Stimulated activated naive CD8-positive, alpha-beta T cell treated with anti-CD3 and anti-CD28 coated beads, Interleukin-15, Interleukin-2, amounts not matched to agents 100 ng/mL and 50 ng/mL, for 24 hours (primary cell): ENCODE measurements at regions not wholly inside any gene's neighbourhood (a gene's known extent, or its start where the extent isn't known, plus 50 kb on each side); places are given as distances from the start of the nearest gene placed in this dataset.

Experiments
- H3K27ac Mint-ChIP-seq: one replicate; pipeline ENCODE4 v1.8.0; 2021; ENCODE audit warnings: mild to moderate bottlenecking, mixed read lengths
- H3K27me3 Mint-ChIP-seq: one replicate; pipeline ENCODE4 v1.8.0; 2021; ENCODE audit warnings: mixed read lengths
- H3K36me3 Mint-ChIP-seq: one replicate; pipeline ENCODE4 v1.8.0; 2021; ENCODE audit warnings: low read depth, mixed read lengths
- H3K4me1 Mint-ChIP-seq: one replicate; pipeline ENCODE4 v1.8.0; 2021; ENCODE audit warnings: low read depth, mixed read lengths
- H3K4me3 Mint-ChIP-seq: one replicate; pipeline ENCODE4 v1.8.0; 2021; ENCODE audit warnings: mild to moderate bottlenecking, mixed read lengths
- H3K9me3 Mint-ChIP-seq: one replicate; pipeline ENCODE4 v1.8.0; 2021; ENCODE audit warnings: mixed read lengths

- Mint-ChIP-seq H3K27me3 (peaks cover 7% of the 10 kb centered on the region), H3K4me1 (peaks cover 40% of the 10 kb centered on the region), H3K27ac (peak overlapping the region; percentile 50), H3K9me3 (peaks cover 16% of the 10 kb centered on the region), H3K4me3 (peak overlapping the region; percentile 8), H3K36me3 (no peaks in the 10 kb centered on the region)
Measured at GRCh38 chr12:67578976-67579661, 69.4 kb upstream of the DYRK2 start.

DNA sequence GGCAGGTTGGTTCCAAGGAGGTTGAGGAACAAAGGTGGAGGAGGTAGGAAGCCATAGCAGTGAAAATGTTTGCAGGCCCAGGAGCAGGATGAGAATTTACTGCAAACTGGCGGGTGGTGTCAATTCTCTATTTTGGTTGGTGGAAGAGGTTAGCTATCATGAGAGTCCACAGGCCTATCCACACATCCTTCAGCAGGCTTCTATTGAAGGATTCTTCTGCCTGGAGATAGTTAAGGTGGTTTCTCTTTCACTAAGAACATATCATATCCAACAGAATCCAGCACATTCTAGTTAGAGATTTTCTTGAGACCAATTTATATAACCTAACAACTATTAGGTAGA is 68.9 kb upstream of the DYRK2 start:
- H3K27me3 Mint-ChIP-seq: peaks cover 7% of the 10 kb centered on the region
- H3K9me3 Mint-ChIP-seq: peaks cover 16% of the 10 kb centered on the region
- H3K36me3 Mint-ChIP-seq: no peaks in the 10 kb centered on the region
- H3K27ac Mint-ChIP-seq: peak overlapping the region; percentile 14
- H3K4me1 Mint-ChIP-seq: peaks cover 42% of the 10 kb centered on the region
- H3K4me3 Mint-ChIP-seq: peak overlapping the region; percentile 8

DNA sequence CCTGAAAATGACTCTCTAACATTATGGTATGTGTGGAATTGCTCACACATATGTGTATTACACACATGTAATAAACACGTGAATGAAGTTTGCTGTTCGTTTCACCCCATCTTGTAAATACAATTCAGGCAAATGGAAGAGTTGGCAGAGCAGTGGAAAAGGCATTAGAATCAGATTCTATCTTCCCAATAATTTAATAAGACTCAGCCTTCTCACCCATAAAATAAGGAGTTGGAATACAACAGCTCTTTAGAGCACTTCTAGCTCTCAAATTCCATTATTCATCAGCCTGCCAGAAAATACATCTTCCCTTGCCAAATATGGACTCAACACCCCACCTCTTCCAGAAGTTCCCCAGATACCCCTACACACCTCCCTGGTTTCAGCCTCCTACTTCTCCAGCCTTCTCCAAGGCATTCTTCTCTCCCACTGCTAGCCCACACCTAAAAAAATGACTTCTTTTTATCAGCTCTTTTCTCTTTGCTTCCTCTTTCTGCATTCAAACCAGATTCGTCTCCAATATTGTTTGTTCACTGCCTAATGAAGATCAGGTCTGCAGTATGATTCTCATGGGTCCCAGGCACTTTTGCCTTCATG is 66.2 kb upstream of the DYRK2 start:
- Mint-ChIP-seq H3K4me1 (peaks cover 45% of the 10 kb centered on the region), H3K4me3 (no peak overlapping the region), H3K36me3 (no peaks in the 10 kb centered on the region), H3K9me3 (peaks cover 21% of the 10 kb centered on the region), H3K27me3 (peaks cover 7% of the 10 kb centered on the region), H3K27ac (no peak overlapping the region)

GRCh38 chr12:67582844-67583243 is 65.7 kb upstream of the DYRK2 start:
- Mint-ChIP-seq H3K4me1 (peaks cover 41% of the 10 kb centered on the region), H3K4me3 (no peak overlapping the region), H3K36me3 (no peaks in the 10 kb centered on the region), H3K27me3 (peaks cover 4% of the 10 kb centered on the region), H3K27ac (no peak overlapping the region), H3K9me3 (peaks cover 17% of the 10 kb centered on the region)

DNA sequence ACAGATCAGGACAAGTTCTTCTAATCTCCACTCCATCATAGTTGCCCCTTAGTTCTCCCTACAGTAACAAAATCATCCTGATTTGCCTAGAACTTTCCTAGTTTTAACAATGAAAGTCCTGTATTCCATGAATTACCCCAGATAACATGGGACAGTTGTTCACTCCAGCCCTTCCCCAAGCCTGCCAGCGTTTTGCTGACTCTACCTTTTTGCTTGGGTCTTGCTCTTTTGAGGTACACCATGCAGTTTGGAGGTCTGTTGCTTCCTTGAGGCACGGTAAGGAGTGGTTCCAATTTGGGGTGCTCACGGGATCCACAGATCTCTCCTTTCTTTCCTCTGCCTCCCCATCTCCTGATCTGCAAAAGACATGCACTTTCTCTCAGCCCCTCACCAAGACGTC is 61.6 kb upstream of the DYRK2 start:
- Mint-ChIP-seq H3K27ac (no peak overlapping the region), H3K9me3 (peaks cover 6% of the 10 kb centered on the region), H3K27me3 (no peaks in the 10 kb centered on the region), H3K36me3 (no peaks in the 10 kb centered on the region), H3K4me1 (peaks cover 33% of the 10 kb centered on the region), H3K4me3 (no peak overlapping the region)

- H3K36me3 Mint-ChIP-seq: no peaks in the 10 kb centered on the region
- H3K27ac Mint-ChIP-seq: no peak overlapping the region
- H3K4me3 Mint-ChIP-seq: no peak overlapping the region
- H3K27me3 Mint-ChIP-seq: no peaks in the 10 kb centered on the region
- peaks cover 6% of the 10 kb centered on the region for H3K9me3 Mint-ChIP-seq
- peaks cover 52% of the 10 kb centered on the region for H3K4me1 Mint-ChIP-seq
Measured at GRCh38 chr12:67589078-67589477, 59.5 kb upstream of the DYRK2 start.

- H3K4me1 Mint-ChIP-seq: peaks cover 58% of the 10 kb centered on the region
- peak overlapping the region; percentile 6 for H3K27ac Mint-ChIP-seq
- H3K4me3 Mint-ChIP-seq: no peak overlapping the region
- peaks cover 6% of the 10 kb centered on the region for H3K9me3 Mint-ChIP-seq
- no peaks in the 10 kb centered on the region for H3K36me3 Mint-ChIP-seq
- H3K27me3 Mint-ChIP-seq: no peaks in the 10 kb centered on the region
Measured at GRCh38 chr12:67590149-67590790, 58.3 kb upstream of the DYRK2 start.

DNA sequence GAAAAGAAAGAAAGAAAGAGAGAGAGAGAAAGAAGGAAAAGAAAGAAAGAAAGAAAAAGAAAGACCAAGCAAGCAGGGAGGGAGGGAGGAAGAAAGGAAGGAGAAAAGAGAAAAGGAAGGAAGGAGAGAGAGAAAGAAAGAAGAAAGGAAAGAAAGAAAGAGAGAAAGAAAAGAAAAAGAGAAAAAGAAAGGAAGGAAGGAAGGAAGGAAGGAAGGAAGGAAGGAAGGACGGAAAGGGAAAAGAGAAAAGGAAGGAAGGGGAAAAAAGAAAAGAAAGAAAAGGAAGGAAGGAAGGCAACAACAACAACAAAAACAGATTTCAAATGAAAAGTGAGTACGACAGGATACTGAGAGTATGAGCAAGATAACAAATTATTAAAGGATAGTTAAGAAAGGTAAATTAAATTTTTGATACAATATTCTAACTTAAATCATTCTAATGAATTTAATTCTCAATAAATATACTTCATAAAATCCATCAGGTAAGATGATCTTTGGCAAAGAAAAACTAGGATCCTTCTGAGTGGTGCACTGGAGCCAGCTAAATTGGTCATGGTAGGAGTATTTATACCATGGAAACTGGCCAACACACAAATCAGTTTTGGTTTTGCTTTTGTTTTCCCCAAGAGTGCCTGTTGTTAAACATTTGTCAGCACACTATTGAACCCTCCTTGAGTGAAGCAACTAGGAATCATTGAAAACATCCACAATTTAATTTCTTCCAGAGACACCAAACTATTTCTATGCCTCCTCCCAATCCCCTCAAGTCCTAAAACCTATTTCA is 56.1 kb upstream of the DYRK2 start:
- peak overlapping the region; percentile 87 for H3K27ac Mint-ChIP-seq
- H3K4me3 Mint-ChIP-seq: peak overlapping the region; percentile 38
- H3K9me3 Mint-ChIP-seq: peaks cover 3% of the 10 kb centered on the region
- no peaks in the 10 kb centered on the region for H3K36me3 Mint-ChIP-seq
- H3K4me1 Mint-ChIP-seq: peaks cover 58% of the 10 kb centered on the region
- no peaks in the 10 kb centered on the region for H3K27me3 Mint-ChIP-seq

DNA sequence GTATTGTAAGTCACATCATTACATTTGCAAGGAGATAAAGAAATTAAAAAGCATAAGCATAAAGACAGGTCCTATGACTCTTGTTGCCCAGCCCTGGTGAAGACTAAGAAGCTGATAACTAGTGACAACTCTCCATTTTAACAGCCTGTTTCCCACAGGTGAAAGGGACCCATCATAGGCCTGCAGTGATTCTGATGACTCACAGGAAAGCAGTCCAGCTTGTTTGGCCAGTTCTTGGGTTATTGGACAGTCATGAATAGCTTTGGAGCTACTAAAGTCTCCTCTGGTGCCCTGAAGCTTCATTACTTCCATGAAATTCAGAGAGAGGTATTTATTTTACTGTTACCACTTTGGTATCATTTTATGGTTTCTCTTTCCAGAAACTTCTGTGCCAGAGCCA is 55.5 kb upstream of the DYRK2 start:
- H3K9me3 Mint-ChIP-seq: peaks cover 8% of the 10 kb centered on the region
- H3K27ac Mint-ChIP-seq: peak overlapping the region; percentile 65
- no peaks in the 10 kb centered on the region for H3K36me3 Mint-ChIP-seq
- H3K4me1 Mint-ChIP-seq: peaks cover 58% of the 10 kb centered on the region
- peak overlapping the region; percentile 38 for H3K4me3 Mint-ChIP-seq
- H3K27me3 Mint-ChIP-seq: no peaks in the 10 kb centered on the region

GRCh38 chr12:67593461-67594330 is 54.8 kb upstream of the DYRK2 start:
- Mint-ChIP-seq H3K27me3 (no peaks in the 10 kb centered on the region), H3K9me3 (peaks cover 12% of the 10 kb centered on the region), H3K4me3 (no peak overlapping the region), H3K4me1 (peaks cover 59% of the 10 kb centered on the region), H3K36me3 (peaks cover under 1% of the 10 kb centered on the region), H3K27ac (no peak overlapping the region)

GRCh38 chr12:67594888-67595287 is 53.7 kb upstream of the DYRK2 start:
- Mint-ChIP-seq H3K4me3 (no peak overlapping the region), H3K36me3 (peaks cover 13% of the 10 kb centered on the region), H3K27me3 (no peaks in the 10 kb centered on the region), H3K9me3 (peaks cover 17% of the 10 kb centered on the region), H3K27ac (no peak overlapping the region), H3K4me1 (peaks cover 65% of the 10 kb centered on the region)

GRCh38 chr12:67595365-67595764 is 53.2 kb upstream of the DYRK2 start:
- H3K27ac Mint-ChIP-seq: no peak overlapping the region
- no peak overlapping the region for H3K4me3 Mint-ChIP-seq
- peaks cover 61% of the 10 kb centered on the region for H3K4me1 Mint-ChIP-seq
- H3K9me3 Mint-ChIP-seq: peaks cover 17% of the 10 kb centered on the region
- peaks cover 14% of the 10 kb centered on the region for H3K36me3 Mint-ChIP-seq
- no peaks in the 10 kb centered on the region for H3K27me3 Mint-ChIP-seq

DNA sequence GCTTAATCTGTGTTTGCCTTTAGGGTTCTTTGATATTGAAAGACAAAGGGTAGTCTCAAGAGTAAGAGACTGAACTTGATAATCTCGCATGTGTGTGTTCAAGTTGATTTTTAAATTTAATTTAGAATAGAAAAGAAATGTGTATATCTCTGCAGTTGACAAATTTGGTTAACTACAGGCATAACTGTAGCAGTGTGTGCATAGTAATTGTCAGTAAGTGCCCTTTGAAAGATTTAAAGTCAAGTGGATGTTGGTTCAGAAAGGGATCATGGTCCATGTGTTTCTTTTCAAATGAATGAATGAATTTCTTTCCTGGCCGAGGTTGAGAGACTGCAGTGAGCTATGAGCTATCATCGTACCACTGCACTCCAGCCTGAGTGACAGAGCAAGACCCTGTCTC is 49.9 kb upstream of the DYRK2 start:
- Mint-ChIP-seq H3K27me3 (no peaks in the 10 kb centered on the region), H3K4me3 (no peak overlapping the region), H3K36me3 (peaks cover 14% of the 10 kb centered on the region), H3K4me1 (peaks cover 29% of the 10 kb centered on the region), H3K27ac (no peak overlapping the region), H3K9me3 (peaks cover 17% of the 10 kb centered on the region)
